CD4-positive, alpha-beta T cell (primary cell): ENCODE measurements at regions not wholly inside any gene's neighbourhood (a gene's known extent, or its start where the extent isn't known, plus 50 kb on each side); places are given as distances from the start of the nearest gene placed in this dataset.

Source experiments
- ATAC-seq: fragments of 200-7000 bp; cut with Tn5 transposase; one replicate; pipeline ENCODE4 v1.10.0; 2022; ENCODE audit warnings: mild to moderate bottlenecking; ENCODE audit not compliant: poor library complexity
- CTCF ChIA-PET: fragments of 350-600 bp; sonication (Branson Sonifier 250); formaldehyde crosslinking; loops from one replicate; lab custom pipeline; 2021; ENCODE audit warnings: antibody characterized with exemption, inconsistent platforms; lab: Charles Lee
- POLR2A ChIA-PET: fragments of 350-600 bp; sonication (Branson Sonifier 250); formaldehyde crosslinking; loops from one replicate; lab custom pipeline; 2021; ENCODE audit warnings: antibody characterized with exemption, inconsistent platforms; lab: Charles Lee
- DNase-seq, 14 experiments: peaks; one replicate each; pipeline ENCODE4 v3.0.0-alpha.2; 2013 to 2020; ENCODE audit warnings: mixed read lengths in 2 of 14
- H3K27ac ChIP-seq, 2 donors: one replicate each; pipeline versions ENCODE4 v1.5.1 to v1.7.0; 2013; ENCODE audit warnings: low read length in 2 of 2, low read depth in 1 of 2, mild to moderate bottlenecking in 1 of 2
- H3K27me3 ChIP-seq, 2 experiments: 1 replicate in 1 of 2; 2 replicates in 1 of 2; pipeline versions ENCODE4 v1.6.1 to v1.7.0; 2013; ENCODE audit warnings: low read length in 2 of 2, control low read depth in 1 of 2, mild to moderate bottlenecking in 1 of 2, moderate library complexity in 1 of 2; ENCODE audit not compliant: insufficient read depth in 2 of 2, control insufficient read depth in 1 of 2
- H3K36me3 ChIP-seq: one replicate; pipeline ENCODE4 v1.6.1; 2013; ENCODE audit warnings: low read length, control low read depth; ENCODE audit not compliant: insufficient read depth
- H3K4me1 ChIP-seq: one replicate; pipeline ENCODE4 v1.6.1; 2013; ENCODE audit warnings: low read length, control low read depth; ENCODE audit not compliant: insufficient read depth
- H3K4me3 ChIP-seq: one replicate; pipeline ENCODE4 v1.5.1; 2013; ENCODE audit warnings: mild to moderate bottlenecking, low read length, moderate library complexity
- H3K9me3 ChIP-seq, 2 experiments: 1 replicate in 1 of 2; 2 replicates in 1 of 2; pipeline versions ENCODE4 v1.6.1 to v1.7.0; 2013; ENCODE audit warnings: low read length in 2 of 2, mild to moderate bottlenecking in 2 of 2, control low read depth in 1 of 2, moderate library complexity in 1 of 2; ENCODE audit not compliant: control insufficient read depth in 1 of 2, insufficient read depth in 1 of 2
- H3K27ac Mint-ChIP-seq: one replicate; pipeline ENCODE4 v1.8.0; 2020; ENCODE audit warnings: mixed read lengths
- H3K27me3 Mint-ChIP-seq: one replicate; pipeline ENCODE4 v1.8.0; 2021; ENCODE audit warnings: mixed read lengths
- H3K36me3 Mint-ChIP-seq: one replicate; pipeline ENCODE4 v1.8.0; 2021; ENCODE audit warnings: low read depth, mixed read lengths
- H3K4me1 Mint-ChIP-seq: one replicate; pipeline ENCODE4 v1.8.0; 2021; ENCODE audit warnings: low read depth, mixed read lengths
- H3K4me3 Mint-ChIP-seq: one replicate; pipeline ENCODE4 v1.8.0; 2020; ENCODE audit warnings: mild to moderate bottlenecking, mixed read lengths
- H3K9me3 Mint-ChIP-seq: one replicate; pipeline ENCODE4 v1.8.0; 2020; ENCODE audit warnings: mixed read lengths
- intact Hi-C, 2 experiments: fragments of 100-400 bp; cut with DNase I in 1 of 2; cut with micrococcal nuclease in 1 of 2; formaldehyde crosslinking; loops; one replicate each; pipeline versions ENCODE4 v1.15.1 to v1.9.0; 2023 to 2025; cut with DNase I, micrococcal nuclease
- TF ChIP-seq, protein P1 (sequence below): fragments of 200-600 bp; IDR thresholded peaks from one replicate; pipeline ENCODE4 v1.8.0; 2022; ENCODE audit warnings: antibody characterized with exemption, mild to moderate bottlenecking

DNA sequence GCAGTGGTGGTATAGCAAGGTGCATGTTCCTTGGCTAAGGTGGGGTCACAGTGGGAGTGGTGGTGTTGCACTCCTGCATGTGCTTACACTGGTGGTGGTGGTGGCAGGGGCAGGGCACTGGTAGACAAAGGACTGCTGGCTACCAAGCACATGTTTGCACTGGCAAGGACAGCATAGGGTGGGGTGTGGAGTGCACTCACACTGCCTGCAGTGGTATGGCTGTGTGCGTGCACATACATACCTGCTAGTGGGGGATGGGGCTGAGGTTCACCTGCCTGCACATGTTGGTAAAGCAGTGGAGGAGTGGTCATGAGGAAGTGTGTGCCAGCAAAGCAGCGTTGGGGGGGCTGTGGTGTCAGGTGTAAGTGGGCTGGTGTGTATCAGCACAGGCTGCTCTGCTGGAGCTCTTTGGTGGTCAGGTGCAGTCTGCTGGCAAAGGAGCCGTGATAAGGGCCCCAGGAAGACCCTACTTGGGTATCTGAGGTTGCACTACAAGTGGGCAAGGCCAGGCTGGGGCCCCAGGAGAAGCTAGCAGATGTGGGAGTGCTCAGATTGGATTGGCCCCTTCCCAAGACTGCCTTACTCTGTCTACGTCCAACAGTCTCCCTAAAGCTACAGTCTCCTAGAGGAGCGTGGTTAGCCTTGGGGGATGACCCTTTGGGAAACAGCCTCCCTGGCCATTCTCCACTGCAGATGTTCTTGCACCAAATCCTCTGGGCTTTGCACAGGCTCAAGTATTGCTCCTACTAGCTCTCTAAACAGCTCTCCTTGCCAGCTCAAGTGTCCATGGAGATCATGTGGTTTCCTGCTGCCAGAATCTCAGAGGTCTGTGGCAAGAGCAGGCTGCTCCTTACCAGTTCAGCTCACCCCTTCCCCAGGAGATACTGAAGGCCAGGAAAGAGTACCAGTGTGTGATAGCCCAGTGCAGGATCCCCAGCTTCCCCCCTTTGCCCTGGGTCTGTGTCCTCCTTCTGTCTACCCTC is 486.3 kb upstream of the PABPC4L start:
- peaks cover 0 to 7% of the 10 kb centered on the region in 2 experiments for H3K9me3 ChIP-seq
- ChIA-PET POLR2A (no interaction called here), CTCF (no interaction called here)
- no peaks in the 10 kb centered on the region for H3K36me3 ChIP-seq
- no peak overlapping the region for H3K4me3 ChIP-seq
- H3K4me1 ChIP-seq, result no peaks in the 10 kb centered on the region
- H3K27me3 Mint-ChIP-seq, result no peaks in the 10 kb centered on the region
- no peaks in the 10 kb centered on the region for H3K27me3 ChIP-seq
- H3K27ac ChIP-seq, result no peak overlapping the region
- H3K27ac Mint-ChIP-seq, result no peak overlapping the region
- intact Hi-C loops, result no loop called here
- ATAC-seq (no peak), DNase-seq (no peak)
- H3K36me3 Mint-ChIP-seq, result no peaks in the 10 kb centered on the region
- no peak overlapping the region for H3K4me3 Mint-ChIP-seq
- peaks cover 11% of the 10 kb centered on the region for H3K9me3 Mint-ChIP-seq
- TF ChIP-seq, protein P1, sequence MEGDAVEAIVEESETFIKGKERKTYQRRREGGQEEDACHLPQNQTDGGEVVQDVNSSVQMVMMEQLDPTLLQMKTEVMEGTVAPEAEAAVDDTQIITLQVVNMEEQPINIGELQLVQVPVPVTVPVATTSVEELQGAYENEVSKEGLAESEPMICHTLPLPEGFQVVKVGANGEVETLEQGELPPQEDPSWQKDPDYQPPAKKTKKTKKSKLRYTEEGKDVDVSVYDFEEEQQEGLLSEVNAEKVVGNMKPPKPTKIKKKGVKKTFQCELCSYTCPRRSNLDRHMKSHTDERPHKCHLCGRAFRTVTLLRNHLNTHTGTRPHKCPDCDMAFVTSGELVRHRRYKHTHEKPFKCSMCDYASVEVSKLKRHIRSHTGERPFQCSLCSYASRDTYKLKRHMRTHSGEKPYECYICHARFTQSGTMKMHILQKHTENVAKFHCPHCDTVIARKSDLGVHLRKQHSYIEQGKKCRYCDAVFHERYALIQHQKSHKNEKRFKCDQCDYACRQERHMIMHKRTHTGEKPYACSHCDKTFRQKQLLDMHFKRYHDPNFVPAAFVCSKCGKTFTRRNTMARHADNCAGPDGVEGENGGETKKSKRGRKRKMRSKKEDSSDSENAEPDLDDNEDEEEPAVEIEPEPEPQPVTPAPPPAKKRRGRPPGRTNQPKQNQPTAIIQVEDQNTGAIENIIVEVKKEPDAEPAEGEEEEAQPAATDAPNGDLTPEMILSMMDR, result no peak
- no peaks in the 10 kb centered on the region for H3K4me1 Mint-ChIP-seq

DNA sequence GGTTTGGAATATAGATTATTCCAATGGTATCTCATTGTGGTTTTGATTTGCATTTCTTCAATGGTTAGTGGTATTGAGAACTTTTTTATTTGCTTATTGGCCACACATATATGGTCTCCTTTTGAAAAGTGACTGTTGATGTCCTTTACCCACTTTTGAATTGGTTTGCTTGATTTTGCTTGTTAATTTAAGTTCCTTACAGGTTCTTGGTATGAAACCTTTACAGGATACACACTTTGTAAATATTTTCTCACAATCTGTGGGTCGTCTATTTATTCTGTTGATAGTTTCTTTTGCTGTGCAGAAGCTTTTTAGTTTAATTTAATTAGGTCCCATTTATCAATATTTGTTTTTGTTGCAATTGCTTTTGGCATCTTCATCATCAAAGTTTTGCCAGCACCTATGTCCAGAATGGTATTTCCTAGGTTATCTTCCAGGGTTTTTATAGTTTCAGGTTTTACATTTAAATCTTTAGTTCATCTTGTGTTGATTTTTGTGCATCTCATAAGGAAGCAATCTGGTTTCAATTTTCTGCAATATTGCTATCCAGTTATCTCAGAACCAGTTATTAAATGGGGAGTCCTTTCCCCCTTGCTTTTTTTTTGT is 475.7 kb upstream of the PABPC4L start:
- H3K27ac ChIP-seq, result no peak overlapping the region
- intact Hi-C loops, result no loop called here
- no peaks in the 10 kb centered on the region for H3K36me3 ChIP-seq
- ChIA-PET POLR2A (no interaction called here), CTCF (no interaction called here)
- Mint-ChIP-seq H3K4me3 (no peak overlapping the region), H3K27me3 (no peaks in the 10 kb centered on the region), H3K27ac (no peak overlapping the region), H3K4me1 (no peaks in the 10 kb centered on the region), H3K9me3 (peaks cover 11% of the 10 kb centered on the region), H3K36me3 (no peaks in the 10 kb centered on the region)
- no peak overlapping the region for H3K4me3 ChIP-seq
- ATAC-seq, result no peak
- DNase-seq, result no peak
- TF ChIP-seq, protein P1, result no peak
- H3K27me3 ChIP-seq, result no peaks in the 10 kb centered on the region
- no peaks in the 10 kb centered on the region for H3K4me1 ChIP-seq
- peaks cover 0 to 3% of the 10 kb centered on the region in 2 experiments for H3K9me3 ChIP-seq

DNA sequence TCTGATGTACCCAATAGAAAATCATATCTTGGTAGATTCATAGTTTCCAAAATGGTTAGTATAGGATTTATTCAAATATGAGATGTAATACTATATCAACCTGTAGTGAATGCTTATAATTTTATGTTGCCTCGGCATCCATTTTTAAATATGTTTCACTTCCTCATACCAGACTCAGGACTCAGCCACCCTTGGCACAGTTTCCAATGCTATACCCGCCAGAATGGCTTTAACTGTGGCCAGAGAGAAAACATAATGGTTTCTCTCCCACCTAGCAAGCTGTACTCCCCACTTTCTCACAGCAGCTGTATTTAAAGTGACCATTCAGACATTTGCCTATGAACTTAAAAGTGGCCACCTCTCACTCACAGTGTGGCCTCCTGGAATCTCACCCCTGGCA is 466.6 kb upstream of the PABPC4L start:
- ChIA-PET CTCF (no interaction called here), POLR2A (no interaction called here)
- ATAC-seq (no peak), DNase-seq (no peak)
- Histone ChIP-seq H3K4me3 (no peak overlapping the region), H3K36me3 (no peaks in the 10 kb centered on the region), H3K4me1 (no peaks in the 10 kb centered on the region), H3K27me3 (no peaks in the 10 kb centered on the region), H3K9me3 (peaks cover 0 to 14% of the 10 kb centered on the region in 2 experiments), H3K27ac (no peak overlapping the region)
- Mint-ChIP-seq H3K4me3 (no peak overlapping the region), H3K27me3 (no peaks in the 10 kb centered on the region), H3K4me1 (no peaks in the 10 kb centered on the region), H3K27ac (no peak overlapping the region), H3K9me3 (no peaks in the 10 kb centered on the region), H3K36me3 (no peaks in the 10 kb centered on the region)
- intact Hi-C loops, result no loop called here
- TF ChIP-seq, protein P1, result no peak
